ENCODE measurements at regions not wholly inside any gene's neighbourhood (a gene's known extent, or its start where the extent isn't known, plus 50 kb on each side); places are given as distances from the start of the nearest gene placed in this dataset.
A peak's percentile ranks its signal among the peaks of the same experiment; 100 is the strongest.

- Mint-ChIP-seq H3K4me3 (no peak overlapping the region), H3K4me1 (ENCODE audit: low read depth) (peaks cover 33% of the 10 kb centered on the region), H3K27ac (no peak overlapping the region), H3K27me3 (no peaks in the 10 kb centered on the region), H3K9me3 (no peaks in the 10 kb centered on the region), H3K36me3 (ENCODE audit: low read depth) (peaks cover 38% of the 10 kb centered on the region)
- no peak for DNase-seq
Observed at GRCh38 chr1:184896000-184896399, 78.3 kb downstream of the NIBAN1 start.

DNA sequence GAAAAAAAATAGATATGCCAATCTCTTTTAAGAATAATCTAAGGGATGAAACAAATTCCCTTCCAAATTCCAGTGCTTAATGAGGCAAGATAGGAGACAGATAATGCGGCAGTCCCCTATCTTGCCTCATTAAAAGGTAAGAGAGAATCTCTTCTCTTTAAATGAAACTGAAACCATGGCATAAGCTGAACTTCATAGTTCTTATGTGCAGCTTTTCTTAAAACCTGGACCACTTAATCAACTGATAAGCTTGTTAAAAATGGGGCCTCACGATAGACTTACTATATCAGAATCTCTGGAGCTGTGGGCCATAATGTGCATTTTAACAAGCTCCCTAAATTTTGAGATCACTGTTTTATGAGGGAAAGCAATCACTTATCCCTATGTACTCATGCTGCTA, 79.2 kb downstream of the NIBAN1 start:
- no peak for DNase-seq
- Mint-ChIP-seq H3K4me3 (no peak overlapping the region), H3K27me3 (no peaks in the 10 kb centered on the region), H3K36me3 (ENCODE audit: low read depth) (peaks cover 38% of the 10 kb centered on the region), H3K4me1 (ENCODE audit: low read depth) (peaks cover 41% of the 10 kb centered on the region), H3K9me3 (no peaks in the 10 kb centered on the region), H3K27ac (no peak overlapping the region)

- Mint-ChIP-seq H3K4me1 (ENCODE audit: low read depth) (peaks cover 52% of the 10 kb centered on the region), H3K27me3 (no peaks in the 10 kb centered on the region), H3K27ac (no peak overlapping the region), H3K36me3 (ENCODE audit: low read depth) (peaks cover 41% of the 10 kb centered on the region), H3K9me3 (no peaks in the 10 kb centered on the region), H3K4me3 (no peak overlapping the region)
- DNase-seq = no peak
Observed at GRCh38 chr1:184893695-184894094, 80.6 kb downstream of the NIBAN1 start.

DNA sequence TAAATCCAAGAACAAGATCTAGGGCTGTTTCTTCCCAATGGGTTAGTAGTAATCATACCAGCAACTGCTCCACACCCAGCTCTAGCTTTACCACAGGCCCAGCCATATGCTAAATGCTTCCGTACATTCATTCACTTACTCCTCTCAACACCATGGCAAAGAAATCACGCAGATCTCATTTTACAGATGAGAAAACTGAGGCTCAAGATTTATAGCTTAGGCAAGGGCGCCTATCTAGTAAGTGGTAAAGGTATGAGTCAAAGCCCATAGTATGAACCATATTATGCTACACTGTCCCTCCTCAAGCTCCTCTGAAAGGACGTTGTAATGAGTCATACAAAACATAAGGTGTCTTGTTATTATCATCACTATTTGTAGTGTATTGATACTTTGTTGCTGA, 82.2 kb downstream of the NIBAN1 start:
- H3K4me3 Mint-ChIP-seq = no peak overlapping the region
- H3K27ac Mint-ChIP-seq = peak overlapping the region; percentile 87
- H3K4me1 Mint-ChIP-seq (ENCODE audit: low read depth) = peaks cover 60% of the 10 kb centered on the region
- peaks cover 40% of the 10 kb centered on the region for H3K36me3 Mint-ChIP-seq (ENCODE audit: low read depth)
- H3K27me3 Mint-ChIP-seq = peaks cover under 1% of the 10 kb centered on the region
- no peak for DNase-seq
- H3K9me3 Mint-ChIP-seq = no peaks in the 10 kb centered on the region

DNA sequence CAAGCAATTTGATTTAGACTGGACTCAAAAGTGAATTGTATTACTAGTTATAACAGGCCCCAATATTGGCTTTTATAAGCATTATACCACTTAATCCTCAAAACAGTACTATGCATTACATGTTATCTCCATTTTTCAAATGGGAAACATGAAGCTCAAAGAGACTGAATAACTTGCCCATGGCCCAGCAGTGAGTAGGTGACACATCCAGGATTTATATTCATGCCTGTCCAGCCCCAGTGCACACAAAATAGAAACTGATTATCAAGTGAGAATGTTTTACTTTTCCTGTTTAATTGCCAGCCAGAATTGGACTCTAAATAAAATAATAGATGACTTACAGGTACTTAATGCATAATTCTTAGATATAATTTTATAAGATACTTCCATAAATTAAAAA, 82.9 kb downstream of the NIBAN1 start:
- peak overlapping the region; percentile 45 for H3K4me3 Mint-ChIP-seq
- no peaks in the 10 kb centered on the region for H3K9me3 Mint-ChIP-seq
- peaks cover 2% of the 10 kb centered on the region for H3K27me3 Mint-ChIP-seq
- DNase-seq = no peak
- peak overlapping the region; percentile 99 for H3K27ac Mint-ChIP-seq
- peaks cover 35% of the 10 kb centered on the region for H3K36me3 Mint-ChIP-seq (ENCODE audit: low read depth)
- peaks cover 60% of the 10 kb centered on the region for H3K4me1 Mint-ChIP-seq (ENCODE audit: low read depth)

DNA sequence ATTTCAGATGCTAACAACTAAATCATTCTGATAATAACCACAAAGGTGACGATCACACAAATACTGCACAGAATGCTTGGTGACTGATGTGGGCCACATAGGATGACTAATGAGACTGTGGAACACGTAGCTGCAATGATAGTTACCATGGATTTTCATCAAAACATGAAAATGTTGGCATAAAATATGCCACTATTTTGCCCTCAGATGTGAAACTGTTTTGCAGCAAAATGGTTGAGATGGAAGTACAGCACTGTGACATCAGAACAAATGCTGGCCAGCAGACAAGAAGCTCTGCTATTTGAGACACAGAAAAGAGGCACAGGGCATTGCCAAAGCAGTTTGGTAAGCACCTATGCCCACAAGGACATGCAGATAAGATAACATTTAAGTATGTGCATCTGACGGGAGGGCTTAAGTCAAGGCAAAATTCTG, 83.8 kb downstream of the NIBAN1 start:
- H3K27me3 Mint-ChIP-seq = peaks cover 3% of the 10 kb centered on the region
- peak overlapping the region; percentile 45 for H3K4me3 Mint-ChIP-seq
- H3K4me1 Mint-ChIP-seq (ENCODE audit: low read depth) = peaks cover 57% of the 10 kb centered on the region
- DNase-seq = peak; percentile 44
- peaks cover 31% of the 10 kb centered on the region for H3K36me3 Mint-ChIP-seq (ENCODE audit: low read depth)
- peak overlapping the region; percentile 99 for H3K27ac Mint-ChIP-seq
- no peaks in the 10 kb centered on the region for H3K9me3 Mint-ChIP-seq

DNA sequence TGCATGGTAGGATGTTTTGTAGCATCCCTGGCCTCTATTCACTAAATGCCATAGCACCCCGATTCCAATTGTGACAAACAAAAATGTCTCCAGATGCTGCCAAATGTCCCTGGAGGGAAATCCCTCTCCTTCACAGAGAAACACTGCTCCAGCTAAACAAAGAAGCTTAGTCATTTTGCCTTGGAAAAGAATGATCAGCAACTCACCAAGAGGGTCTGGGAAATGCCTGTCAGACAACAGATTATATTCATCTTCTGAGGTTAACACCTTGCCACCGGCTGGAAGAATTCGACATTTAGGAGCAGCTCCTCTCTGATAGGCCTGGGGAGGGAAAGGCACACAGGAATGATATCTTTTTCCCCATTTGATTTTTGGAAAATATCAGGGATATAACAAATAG, 84.4 kb downstream of the NIBAN1 start:
- DNase-seq = no peak
- Mint-ChIP-seq H3K36me3 (ENCODE audit: low read depth) (peaks cover 34% of the 10 kb centered on the region), H3K9me3 (no peaks in the 10 kb centered on the region), H3K27ac (peak overlapping the region; percentile 99), H3K27me3 (peaks cover 5% of the 10 kb centered on the region), H3K4me3 (peak overlapping the region; percentile 48), H3K4me1 (ENCODE audit: low read depth) (peaks cover 55% of the 10 kb centered on the region)

DNA sequence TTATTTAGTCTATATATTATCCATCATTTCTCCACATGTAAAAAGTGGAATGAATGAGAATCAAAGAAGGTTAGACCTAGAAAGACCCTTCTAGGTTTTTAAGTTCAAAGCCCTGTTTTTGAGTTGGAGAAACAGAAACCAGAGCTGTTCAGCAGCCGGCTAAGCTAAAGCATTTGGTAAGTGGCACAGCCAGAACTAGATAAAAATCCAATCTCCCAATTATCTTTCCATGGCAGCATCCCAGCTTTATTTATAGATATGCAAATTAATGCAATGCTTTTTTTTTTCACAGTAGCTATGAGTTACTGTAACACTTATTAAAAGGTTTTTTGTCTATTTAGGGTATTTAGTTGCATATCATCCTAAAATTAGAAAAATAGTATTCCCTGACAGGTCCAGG, 85.1 kb downstream of the NIBAN1 start:
- Mint-ChIP-seq H3K27ac (peak overlapping the region; percentile 99), H3K27me3 (peaks cover 5% of the 10 kb centered on the region), H3K36me3 (ENCODE audit: low read depth) (peaks cover 37% of the 10 kb centered on the region), H3K4me3 (no peak overlapping the region), H3K4me1 (ENCODE audit: low read depth) (peaks cover 52% of the 10 kb centered on the region), H3K9me3 (no peaks in the 10 kb centered on the region)
- DNase-seq = no peak

GRCh38 chr1:184888505-184888904, 85.8 kb downstream of the NIBAN1 start:
- no peak overlapping the region for H3K27ac Mint-ChIP-seq
- peaks cover 41% of the 10 kb centered on the region for H3K36me3 Mint-ChIP-seq (ENCODE audit: low read depth)
- DNase-seq = no peak
- peaks cover 56% of the 10 kb centered on the region for H3K4me1 Mint-ChIP-seq (ENCODE audit: low read depth)
- peaks cover 5% of the 10 kb centered on the region for H3K27me3 Mint-ChIP-seq
- no peaks in the 10 kb centered on the region for H3K9me3 Mint-ChIP-seq
- no peak overlapping the region for H3K4me3 Mint-ChIP-seq

- Mint-ChIP-seq H3K4me1 (ENCODE audit: low read depth) (peaks cover 40% of the 10 kb centered on the region), H3K36me3 (ENCODE audit: low read depth) (peaks cover 33% of the 10 kb centered on the region), H3K27ac (peak overlapping the region; percentile 99), H3K4me3 (peak overlapping the region; percentile 59), H3K27me3 (peaks cover 5% of the 10 kb centered on the region), H3K9me3 (no peaks in the 10 kb centered on the region)
- no peak for DNase-seq
Observed at GRCh38 chr1:184882957-184883815, 91.1 kb downstream of the NIBAN1 start.

DNA sequence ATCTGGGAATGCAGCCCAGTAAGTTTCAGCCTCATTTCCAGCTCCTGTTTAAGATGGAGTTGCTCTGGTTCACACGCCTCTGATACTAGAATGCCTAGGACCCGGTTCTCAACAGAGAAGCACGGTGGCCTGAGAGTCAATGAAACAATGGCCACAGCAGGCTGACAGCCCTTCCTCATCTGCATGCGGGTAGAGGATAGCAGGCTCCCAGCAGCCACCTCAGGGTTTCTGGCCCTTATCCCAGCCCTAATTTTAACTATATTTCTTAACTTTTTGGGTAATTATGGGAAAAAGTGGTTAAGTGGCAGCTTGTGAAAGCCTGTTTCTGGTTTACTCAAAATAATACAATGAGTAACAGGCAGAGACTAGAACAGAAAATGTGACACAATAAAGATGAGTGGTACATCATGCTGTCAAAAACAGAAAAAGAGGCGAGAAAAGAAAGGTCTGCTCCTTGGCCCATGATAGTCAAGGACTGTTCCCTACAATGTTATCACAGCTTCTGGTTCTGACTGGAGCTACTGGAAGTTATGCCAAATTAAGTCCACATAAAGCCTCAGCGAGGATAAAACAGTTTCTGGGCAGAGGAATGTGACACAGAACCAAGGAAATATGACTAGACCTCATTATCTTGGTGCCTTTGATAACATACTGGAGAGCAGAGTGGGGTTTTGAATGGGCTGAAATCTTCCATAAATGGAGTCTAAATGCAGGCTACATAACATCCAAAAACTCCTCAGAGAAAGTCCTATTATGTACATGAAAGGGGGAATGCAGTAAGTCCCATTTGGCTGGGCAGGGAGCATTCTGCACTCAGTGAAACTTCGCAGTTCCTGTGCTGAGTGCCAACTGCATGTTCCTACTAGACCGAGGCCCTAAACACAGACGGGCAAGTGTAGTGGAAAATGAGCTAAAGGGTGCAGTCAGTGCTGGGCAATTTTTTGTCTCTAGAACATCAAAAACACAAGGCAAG, 92.1 kb downstream of the NIBAN1 start:
- peaks cover 26% of the 10 kb centered on the region for H3K36me3 Mint-ChIP-seq (ENCODE audit: low read depth)
- peaks cover 5% of the 10 kb centered on the region for H3K27me3 Mint-ChIP-seq
- H3K4me3 Mint-ChIP-seq = peak overlapping the region; percentile 59

DNA sequence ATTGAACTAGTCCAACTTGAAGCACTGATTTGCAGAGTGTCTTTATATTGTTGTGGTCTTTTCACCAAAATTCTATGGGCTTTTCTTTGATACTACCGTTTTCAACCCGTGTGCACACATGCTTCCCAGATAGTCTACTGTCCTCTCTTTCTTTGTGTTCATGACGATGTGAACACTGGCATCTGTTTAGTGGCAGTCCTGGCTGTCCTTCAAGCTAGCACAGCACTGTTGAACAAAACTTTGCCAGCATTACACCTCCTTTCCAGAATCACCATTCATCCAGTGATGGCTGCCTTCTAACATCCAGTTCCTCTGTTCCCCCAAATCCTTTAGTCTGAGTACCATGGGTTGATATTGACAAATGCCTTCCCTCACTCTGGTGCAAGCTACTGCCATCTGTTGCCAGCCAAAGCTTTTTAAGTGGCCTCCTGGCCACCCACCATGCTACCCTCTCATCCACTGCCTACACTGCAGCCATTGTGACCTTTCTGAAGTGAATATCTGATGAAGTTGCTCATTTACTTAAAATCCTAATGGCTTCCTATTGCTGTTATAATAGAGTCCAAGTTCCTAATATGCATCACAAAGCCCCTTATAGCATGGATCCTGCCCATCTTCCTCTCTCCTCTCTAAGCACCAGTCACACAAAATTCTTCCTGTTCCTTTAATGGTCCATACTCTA, 94.3 kb downstream of the NIBAN1 start:
- peaks cover 37% of the 10 kb centered on the region for H3K4me1 Mint-ChIP-seq (ENCODE audit: low read depth)
- no peak overlapping the region for H3K4me3 Mint-ChIP-seq
- peaks cover 29% of the 10 kb centered on the region for H3K36me3 Mint-ChIP-seq (ENCODE audit: low read depth)
- no peak overlapping the region for H3K27ac Mint-ChIP-seq
- H3K9me3 Mint-ChIP-seq = no peaks in the 10 kb centered on the region
- no peaks in the 10 kb centered on the region for H3K27me3 Mint-ChIP-seq
- DNase-seq = no peak

More for the DNA sequence above, 92.1 kb downstream of the NIBAN1 start:
- peak; percentile 52 for DNase-seq
- Mint-ChIP-seq H3K9me3 (no peaks in the 10 kb centered on the region), H3K4me1 (ENCODE audit: low read depth) (peaks cover 36% of the 10 kb centered on the region), H3K27ac (peak overlapping the region; percentile 99)

GRCh38 chr1:184878602-184879001, 95.7 kb downstream of the NIBAN1 start:
- Mint-ChIP-seq H3K27me3 (no peaks in the 10 kb centered on the region), H3K36me3 (ENCODE audit: low read depth) (peaks cover 19% of the 10 kb centered on the region), H3K4me1 (ENCODE audit: low read depth) (peaks cover 33% of the 10 kb centered on the region), H3K4me3 (no peak overlapping the region), H3K27ac (no peak overlapping the region), H3K9me3 (no peaks in the 10 kb centered on the region)
- no peak for DNase-seq

DNA sequence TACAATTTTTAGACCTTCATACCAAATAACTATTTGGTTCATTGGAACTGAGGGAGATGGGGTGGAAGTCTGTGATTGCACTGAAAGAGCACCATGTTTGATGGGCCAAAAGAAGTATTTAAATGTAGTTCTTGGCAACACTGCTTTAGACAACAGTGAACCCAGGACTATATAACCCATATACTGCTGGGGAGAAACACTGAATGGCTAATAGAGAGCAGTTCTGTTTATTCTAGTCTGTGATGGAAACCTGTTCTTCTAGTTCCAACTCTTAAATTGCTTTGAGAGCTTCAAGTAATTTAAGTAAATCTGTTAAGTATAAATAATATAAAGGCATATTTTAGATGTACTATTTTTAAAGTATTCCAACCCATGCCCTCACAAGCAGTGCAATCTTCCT, 96.3 kb downstream of the NIBAN1 start:
- no peak overlapping the region for H3K4me3 Mint-ChIP-seq
- H3K36me3 Mint-ChIP-seq (ENCODE audit: low read depth) = peaks cover 18% of the 10 kb centered on the region
- peaks cover 27% of the 10 kb centered on the region for H3K4me1 Mint-ChIP-seq (ENCODE audit: low read depth)
- no peak overlapping the region for H3K27ac Mint-ChIP-seq
- H3K27me3 Mint-ChIP-seq = no peaks in the 10 kb centered on the region
- no peaks in the 10 kb centered on the region for H3K9me3 Mint-ChIP-seq
- no peak for DNase-seq

All from activated T-cell treated with anti-CD3 and anti-CD28 coated beads, Interleukin-2, amount 50 U/mL, for 24 hours (primary cell).